ENCODE measurements at regions not wholly inside any gene's neighbourhood (a gene's known extent, or its start where the extent isn't known, plus 50 kb on each side); places are given as distances from the start of the nearest gene placed in this dataset.

- H3K27ac Mint-ChIP-seq = no peak overlapping the region
- no peaks in the 10 kb centered on the region for H3K27me3 Mint-ChIP-seq
- H3K36me3 Mint-ChIP-seq (ENCODE audit: low read depth) = no peaks in the 10 kb centered on the region
- H3K4me1 Mint-ChIP-seq = no peaks in the 10 kb centered on the region
- H3K9me3 Mint-ChIP-seq = no peaks in the 10 kb centered on the region
- DNase-seq = no peak
- no peak overlapping the region for H3K4me3 Mint-ChIP-seq
- ChIA-PET CTCF (no interaction called here), POLR2A (no interaction called here)
Observed at GRCh38 chr1:30633294-30633693, 90.1 kb downstream of the MATN1 start.

- no peaks in the 10 kb centered on the region for H3K4me1 Mint-ChIP-seq
- no peak for DNase-seq
- POLR2A ChIA-PET = no interaction called here
- CTCF ChIA-PET = no interaction called here
- no peaks in the 10 kb centered on the region for H3K27me3 Mint-ChIP-seq
- no peaks in the 10 kb centered on the region for H3K9me3 Mint-ChIP-seq
- no peaks in the 10 kb centered on the region for H3K36me3 Mint-ChIP-seq (ENCODE audit: low read depth)
- H3K4me3 Mint-ChIP-seq = no peak overlapping the region
- no peak overlapping the region for H3K27ac Mint-ChIP-seq
Observed at GRCh38 chr1:30632481-30632880, 90.9 kb downstream of the MATN1 start.

GRCh38 chr1:30631700-30632099, 91.7 kb downstream of the MATN1 start:
- Mint-ChIP-seq H3K36me3 (ENCODE audit: low read depth) (no peaks in the 10 kb centered on the region), H3K27me3 (no peaks in the 10 kb centered on the region), H3K27ac (no peak overlapping the region), H3K9me3 (peaks cover 5% of the 10 kb centered on the region), H3K4me1 (no peaks in the 10 kb centered on the region), H3K4me3 (no peak overlapping the region)
- ChIA-PET CTCF (no interaction called here), POLR2A (no interaction called here)
- no peak for DNase-seq

GRCh38 chr1:30629501-30629900, 93.9 kb downstream of the MATN1 start:
- H3K9me3 Mint-ChIP-seq = peaks cover 5% of the 10 kb centered on the region
- no peaks in the 10 kb centered on the region for H3K4me1 Mint-ChIP-seq
- no peak for DNase-seq
- ChIA-PET CTCF (no interaction called here), POLR2A (no interaction called here)
- peaks cover 6% of the 10 kb centered on the region for H3K27me3 Mint-ChIP-seq
- no peak overlapping the region for H3K27ac Mint-ChIP-seq
- H3K36me3 Mint-ChIP-seq (ENCODE audit: low read depth) = no peaks in the 10 kb centered on the region
- H3K4me3 Mint-ChIP-seq = no peak overlapping the region

GRCh38 chr1:30627994-30628393, 95.4 kb downstream of the MATN1 start:
- ChIA-PET CTCF (interaction anchor here (0.8 kb wide), 1 partner anchor 13 kb away, joined by 3 read pairs; no protein-coding TSS in a partner anchor), POLR2A (no interaction called here)
- Mint-ChIP-seq H3K4me1 (no peaks in the 10 kb centered on the region), H3K27me3 (peaks cover 8% of the 10 kb centered on the region), H3K27ac (no peak overlapping the region), H3K9me3 (peaks cover 10% of the 10 kb centered on the region), H3K36me3 (ENCODE audit: low read depth) (no peaks in the 10 kb centered on the region), H3K4me3 (no peak overlapping the region)
- DNase-seq = no peak

GRCh38 chr1:30627206-30627605, 96.2 kb downstream of the MATN1 start:
- Mint-ChIP-seq H3K27ac (no peak overlapping the region), H3K27me3 (peaks cover 9% of the 10 kb centered on the region), H3K4me3 (no peak overlapping the region), H3K36me3 (ENCODE audit: low read depth) (no peaks in the 10 kb centered on the region), H3K4me1 (no peaks in the 10 kb centered on the region), H3K9me3 (peaks cover 11% of the 10 kb centered on the region)
- POLR2A ChIA-PET = no interaction called here
- CTCF ChIA-PET = no interaction called here
- DNase-seq = no peak

GRCh38 chr1:30623431-30623830, 100.0 kb downstream of the MATN1 start:
- Mint-ChIP-seq H3K9me3 (peaks cover 11% of the 10 kb centered on the region), H3K4me1 (peaks cover under 1% of the 10 kb centered on the region), H3K4me3 (no peak overlapping the region), H3K36me3 (ENCODE audit: low read depth) (no peaks in the 10 kb centered on the region), H3K27ac (no peak overlapping the region), H3K27me3 (peaks cover 12% of the 10 kb centered on the region)
- ChIA-PET CTCF (no interaction called here), POLR2A (no interaction called here)
- DNase-seq = no peak

GRCh38 chr1:30619619-30620018, 103.8 kb downstream of the MATN1 start:
- Mint-ChIP-seq H3K4me3 (no peak overlapping the region), H3K4me1 (peaks cover 2% of the 10 kb centered on the region), H3K27me3 (peaks cover 7% of the 10 kb centered on the region), H3K36me3 (ENCODE audit: low read depth) (no peaks in the 10 kb centered on the region), H3K27ac (no peak overlapping the region), H3K9me3 (peaks cover 7% of the 10 kb centered on the region)
- ChIA-PET CTCF (interaction anchor here (1.7 kb wide), 1 partner anchor 44 kb away, joined by 3 read pairs; no protein-coding TSS in a partner anchor), POLR2A (no interaction called here)
- DNase-seq = no peak

- peaks cover 2% of the 10 kb centered on the region for H3K4me1 Mint-ChIP-seq
- no peak overlapping the region for H3K4me3 Mint-ChIP-seq
- DNase-seq = no peak
- H3K27me3 Mint-ChIP-seq = peaks cover 5% of the 10 kb centered on the region
- CTCF ChIA-PET = interaction anchor here (1.7 kb wide), 1 partner anchor 43 kb away, joined by 3 read pairs; no protein-coding TSS in a partner anchor
- H3K36me3 Mint-ChIP-seq (ENCODE audit: low read depth) = no peaks in the 10 kb centered on the region
- POLR2A ChIA-PET = no interaction called here
- peaks cover 4% of the 10 kb centered on the region for H3K9me3 Mint-ChIP-seq
- no peak overlapping the region for H3K27ac Mint-ChIP-seq
Observed at GRCh38 chr1:30618335-30618747, 105.0 kb downstream of the MATN1 start.

GRCh38 chr1:30616759-30617158, 106.6 kb downstream of the MATN1 start:
- DNase-seq = no peak
- Mint-ChIP-seq H3K4me1 (peaks cover 2% of the 10 kb centered on the region), H3K27me3 (peaks cover 2% of the 10 kb centered on the region), H3K27ac (no peak overlapping the region), H3K4me3 (no peak overlapping the region), H3K36me3 (ENCODE audit: low read depth) (no peaks in the 10 kb centered on the region), H3K9me3 (no peaks in the 10 kb centered on the region)
- CTCF ChIA-PET = no interaction called here
- POLR2A ChIA-PET = no interaction called here

- Mint-ChIP-seq H3K27ac (no peak overlapping the region), H3K9me3 (no peaks in the 10 kb centered on the region), H3K4me1 (peaks cover 2% of the 10 kb centered on the region), H3K4me3 (no peak overlapping the region), H3K27me3 (peaks cover 2% of the 10 kb centered on the region), H3K36me3 (ENCODE audit: low read depth) (no peaks in the 10 kb centered on the region)
- ChIA-PET CTCF (no interaction called here), POLR2A (no interaction called here)
- no peak for DNase-seq
Observed at GRCh38 chr1:30615816-30616590, 107.4 kb downstream of the MATN1 start.

- H3K4me3 Mint-ChIP-seq = no peak overlapping the region
- peaks cover 2% of the 10 kb centered on the region for H3K27me3 Mint-ChIP-seq
- DNase-seq = no peak
- H3K9me3 Mint-ChIP-seq = no peaks in the 10 kb centered on the region
- ChIA-PET POLR2A (no interaction called here), CTCF (no interaction called here)
- H3K36me3 Mint-ChIP-seq (ENCODE audit: low read depth) = no peaks in the 10 kb centered on the region
- no peak overlapping the region for H3K27ac Mint-ChIP-seq
- H3K4me1 Mint-ChIP-seq = peaks cover 2% of the 10 kb centered on the region
Observed at GRCh38 chr1:30615076-30615795, 108.1 kb downstream of the MATN1 start.

- no peak overlapping the region for H3K27ac Mint-ChIP-seq
- no peak overlapping the region for H3K4me3 Mint-ChIP-seq
- CTCF ChIA-PET = interaction anchor here (0.6 kb wide), 1 partner anchor 1215 kb away, joined by 3 read pairs; no protein-coding TSS in a partner anchor
- H3K4me1 Mint-ChIP-seq = no peaks in the 10 kb centered on the region
- no peaks in the 10 kb centered on the region for H3K9me3 Mint-ChIP-seq
- peaks cover 6% of the 10 kb centered on the region for H3K27me3 Mint-ChIP-seq
- no peaks in the 10 kb centered on the region for H3K36me3 Mint-ChIP-seq (ENCODE audit: low read depth)
- no peak for DNase-seq
- POLR2A ChIA-PET = no interaction called here
Observed at GRCh38 chr1:30613188-30613587, 110.2 kb downstream of the MATN1 start.
